ENCODE measurements at regions not wholly inside any gene's neighbourhood (a gene's known extent, or its start where the extent isn't known, plus 50 kb on each side); places are given as distances from the start of the nearest gene placed in this dataset.

DNA sequence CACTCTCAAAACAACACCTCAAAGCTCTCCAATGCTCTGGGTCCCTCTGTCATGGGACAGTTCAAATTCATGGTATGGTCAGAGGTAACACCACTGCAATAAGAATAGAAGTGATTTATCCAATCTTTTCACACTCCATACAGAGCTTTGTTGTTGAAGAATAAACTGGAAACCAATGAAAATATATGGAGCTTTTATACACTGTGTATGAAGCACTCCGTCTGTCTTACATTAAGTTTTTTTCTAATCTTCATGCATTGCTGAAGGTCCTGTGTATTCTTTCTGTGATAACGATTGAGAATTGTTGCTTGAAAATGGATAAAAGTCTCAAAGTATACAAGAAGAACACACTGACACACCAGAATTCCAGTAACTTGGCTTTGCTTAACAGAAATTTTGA, 603.7 kb upstream of the LUZP2 start:
- no peaks in the 10 kb centered on the region for H3K36me3 ChIP-seq (ENCODE audit: control insufficient read depth in 4 of 4, insufficient read depth in 4 of 4, low read length in 3 of 4)
- no peaks in the 10 kb centered on the region for H3K27me3 ChIP-seq (replicated peaks in 2 of 5; ENCODE audit: control insufficient read depth in 4 of 5, insufficient read depth in 5 of 5, low read length in 4 of 5)
- no peaks in the 10 kb centered on the region for H3K9me3 ChIP-seq (ENCODE audit: control extremely low read depth in 1 of 5, control insufficient read depth in 4 of 5, insufficient read depth in 2 of 5, low read depth in 1 of 5, low read length in 4 of 5)
- H3K27ac ChIP-seq (ENCODE audit: insufficient read depth in 1 of 2, low read depth in 1 of 2, low read length in 2 of 2, poor library complexity in 1 of 2, severe bottlenecking in 2 of 2) = no peak overlapping the region
- WGBS (ENCODE audit: insufficient coverage) = 100% methylated on average over 1 of the region's 2 CpGs
- POLR2A ChIA-PET = no interaction called here
- H3K4me3 ChIP-seq (ENCODE audit: control insufficient read depth in 1 of 7, extremely low read depth in 1 of 7, insufficient read depth in 4 of 7, low read depth in 2 of 7, low read length in 6 of 7) = no peak overlapping the region
- DNase-seq = no peak
- H3K4me1 ChIP-seq (ENCODE audit: control extremely low read depth in 1 of 4, control insufficient read depth in 4 of 4, insufficient read depth in 4 of 4, low read length in 3 of 4) = no peaks in the 10 kb centered on the region
- CTCF ChIA-PET = no interaction called here

DNA sequence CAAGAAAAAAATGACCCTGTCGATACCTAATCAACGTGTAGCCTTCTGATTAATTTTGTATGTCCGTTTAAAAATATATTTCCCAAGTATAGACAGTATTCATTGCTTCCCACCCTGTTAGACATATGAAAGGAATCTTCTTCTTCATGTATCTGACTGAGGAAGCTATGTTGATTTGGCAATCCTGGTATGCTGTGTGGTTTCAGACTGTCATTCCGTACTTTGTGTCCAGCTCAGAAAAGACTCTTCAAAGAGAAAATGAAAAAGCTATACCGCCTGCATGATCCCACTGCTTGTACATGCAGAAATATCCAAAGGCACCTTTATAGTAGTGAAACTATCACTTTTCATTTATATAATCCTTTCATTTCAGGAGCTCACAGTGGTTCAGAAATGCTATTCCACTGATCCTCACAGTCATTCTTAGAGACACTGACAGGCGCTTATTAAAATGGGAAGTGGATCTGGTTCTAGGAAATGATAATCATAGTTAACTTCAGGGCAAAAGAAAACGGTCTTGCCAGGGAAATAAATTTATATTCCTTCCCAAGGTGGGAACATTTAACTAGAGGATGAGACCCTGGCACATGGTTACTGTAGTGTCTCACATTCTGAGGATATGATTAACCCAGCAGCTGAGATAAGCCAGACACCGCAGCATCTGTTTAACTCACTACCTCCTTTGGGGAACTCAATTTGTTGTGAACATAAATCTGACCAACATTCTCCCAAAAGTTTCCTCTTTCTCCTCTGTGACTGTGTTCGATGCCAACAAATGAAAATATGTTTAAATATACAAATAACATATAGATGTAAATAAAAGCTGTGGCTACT, 599.2 kb upstream of the LUZP2 start:
- Histone ChIP-seq H3K27me3 (replicated peaks in 2 of 5; ENCODE audit: control insufficient read depth in 4 of 5, insufficient read depth in 5 of 5, low read length in 4 of 5) (no peaks in the 10 kb centered on the region), H3K4me3 (ENCODE audit: control insufficient read depth in 1 of 7, extremely low read depth in 1 of 7, insufficient read depth in 4 of 7, low read depth in 2 of 7, low read length in 6 of 7) (no peak overlapping the region), H3K9me3 (ENCODE audit: control extremely low read depth in 1 of 5, control insufficient read depth in 4 of 5, insufficient read depth in 2 of 5, low read depth in 1 of 5, low read length in 4 of 5) (no peaks in the 10 kb centered on the region), H3K27ac (ENCODE audit: insufficient read depth in 1 of 2, low read depth in 1 of 2, low read length in 2 of 2, poor library complexity in 1 of 2, severe bottlenecking in 2 of 2) (no peak overlapping the region), H3K4me1 (ENCODE audit: control extremely low read depth in 1 of 4, control insufficient read depth in 4 of 4, insufficient read depth in 4 of 4, low read length in 3 of 4) (no peaks in the 10 kb centered on the region), H3K36me3 (ENCODE audit: control insufficient read depth in 4 of 4, insufficient read depth in 4 of 4, low read length in 3 of 4) (no peaks in the 10 kb centered on the region)
- 70% methylated on average over 4 of the region's 9 CpGs for WGBS (ENCODE audit: insufficient coverage)
- CTCF ChIA-PET = no interaction called here
- POLR2A ChIA-PET = no interaction called here
- peak in 1 of 3 donors; percentile 9 for DNase-seq

DNA sequence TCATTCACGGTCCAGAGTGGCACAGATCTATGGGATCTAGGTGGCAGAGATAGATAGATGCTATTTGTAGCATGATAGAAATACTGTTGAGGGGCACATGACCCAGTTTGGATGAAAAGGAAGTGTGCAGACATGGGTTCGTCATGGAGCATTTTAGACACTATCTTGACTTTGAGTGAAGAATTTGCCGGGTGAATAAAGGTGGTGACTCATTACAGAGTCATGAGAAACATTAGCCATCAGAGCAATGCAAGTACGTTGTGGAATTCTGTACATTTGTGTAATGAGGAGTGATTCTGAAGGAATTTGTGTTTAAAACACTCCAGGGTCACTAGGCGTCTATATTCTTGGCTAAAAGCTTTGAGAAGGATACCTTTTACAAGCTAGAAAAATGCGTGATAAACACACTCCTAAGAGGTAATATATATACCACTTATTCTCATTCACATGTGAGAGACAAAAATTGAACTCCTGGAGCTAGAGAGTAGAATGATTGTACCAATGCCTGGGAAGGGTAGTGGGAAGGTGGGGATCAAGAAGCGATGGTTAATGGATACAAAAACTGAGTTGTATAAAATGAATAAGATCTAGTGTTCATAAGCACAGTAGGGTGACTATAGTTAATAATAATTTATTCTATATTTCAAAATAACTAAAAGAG, 593.7 kb upstream of the LUZP2 start:
- Histone ChIP-seq H3K4me3 (ENCODE audit: control insufficient read depth in 1 of 7, extremely low read depth in 1 of 7, insufficient read depth in 4 of 7, low read depth in 2 of 7, low read length in 6 of 7) (no peak overlapping the region), H3K27me3 (replicated peaks in 2 of 5; ENCODE audit: control insufficient read depth in 4 of 5, insufficient read depth in 5 of 5, low read length in 4 of 5) (no peaks in the 10 kb centered on the region), H3K27ac (ENCODE audit: insufficient read depth in 1 of 2, low read depth in 1 of 2, low read length in 2 of 2, poor library complexity in 1 of 2, severe bottlenecking in 2 of 2) (no peak overlapping the region), H3K4me1 (ENCODE audit: control extremely low read depth in 1 of 4, control insufficient read depth in 4 of 4, insufficient read depth in 4 of 4, low read length in 3 of 4) (no peaks in the 10 kb centered on the region), H3K9me3 (ENCODE audit: control extremely low read depth in 1 of 5, control insufficient read depth in 4 of 5, insufficient read depth in 2 of 5, low read depth in 1 of 5, low read length in 4 of 5) (no peaks in the 10 kb centered on the region), H3K36me3 (ENCODE audit: control insufficient read depth in 4 of 4, insufficient read depth in 4 of 4, low read length in 3 of 4) (no peaks in the 10 kb centered on the region)
- 95% methylated on average over 4 of the region's 7 CpGs for WGBS (ENCODE audit: insufficient coverage)
- ChIA-PET POLR2A (no interaction called here), CTCF (interaction anchor here (1.0 kb wide), 1 partner anchor 10 kb away, joined by 3 read pairs; no protein-coding TSS in a partner anchor)
- DNase-seq = no peak

DNA sequence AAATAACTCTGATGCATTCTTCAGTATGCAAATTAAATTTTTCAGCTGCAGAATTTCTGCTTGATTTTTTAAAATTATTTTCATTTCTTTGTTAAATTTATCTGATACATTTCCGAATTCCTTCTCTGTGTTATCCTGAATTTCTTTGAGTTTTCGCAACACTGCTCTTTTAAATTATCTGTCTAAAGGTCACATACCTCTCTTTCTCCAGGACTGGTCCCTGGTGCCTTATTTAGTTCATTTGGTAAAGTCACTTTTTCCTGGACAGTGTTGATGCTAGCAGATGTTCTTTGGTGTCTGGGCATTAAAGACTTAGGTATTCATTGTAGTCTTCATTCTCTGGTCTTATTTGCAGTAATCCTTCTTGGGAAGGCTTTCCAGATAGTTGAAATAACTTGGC, 577.4 kb upstream of the LUZP2 start:
- Histone ChIP-seq H3K27ac (ENCODE audit: insufficient read depth in 1 of 2, low read depth in 1 of 2, low read length in 2 of 2, poor library complexity in 1 of 2, severe bottlenecking in 2 of 2) (no peak overlapping the region), H3K27me3 (replicated peaks in 2 of 5; ENCODE audit: control insufficient read depth in 4 of 5, insufficient read depth in 5 of 5, low read length in 4 of 5) (no peaks in the 10 kb centered on the region), H3K36me3 (ENCODE audit: control insufficient read depth in 4 of 4, insufficient read depth in 4 of 4, low read length in 3 of 4) (no peaks in the 10 kb centered on the region), H3K4me3 (ENCODE audit: control insufficient read depth in 1 of 7, extremely low read depth in 1 of 7, insufficient read depth in 4 of 7, low read depth in 2 of 7, low read length in 6 of 7) (no peak overlapping the region), H3K4me1 (ENCODE audit: control extremely low read depth in 1 of 4, control insufficient read depth in 4 of 4, insufficient read depth in 4 of 4, low read length in 3 of 4) (no peaks in the 10 kb centered on the region), H3K9me3 (ENCODE audit: control extremely low read depth in 1 of 5, control insufficient read depth in 4 of 5, insufficient read depth in 2 of 5, low read depth in 1 of 5, low read length in 4 of 5) (no peaks in the 10 kb centered on the region)
- CTCF ChIA-PET = no interaction called here
- DNase-seq = no peak
- POLR2A ChIA-PET = no interaction called here
- WGBS (ENCODE audit: insufficient coverage) = 100% methylated on average over 1 of the region's 2 CpGs

DNA sequence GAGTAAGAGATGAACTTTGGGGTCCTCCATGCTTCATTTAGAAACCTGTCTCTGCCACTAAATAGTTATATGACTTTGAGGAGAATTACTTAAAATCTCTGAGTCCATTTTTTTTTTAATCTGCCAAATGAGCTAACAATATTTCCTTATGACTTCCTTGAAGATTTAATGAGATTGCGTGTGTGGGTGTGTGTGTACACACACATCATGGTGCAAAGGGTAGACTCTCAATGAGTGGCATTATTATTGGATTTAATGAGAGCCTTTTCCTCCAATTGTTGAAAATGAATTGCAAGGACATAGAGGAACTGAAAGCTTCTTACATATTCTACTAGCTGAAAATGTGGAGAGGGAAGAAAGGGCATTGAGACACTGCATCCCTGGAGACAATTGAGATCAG, 573.5 kb upstream of the LUZP2 start:
- Histone ChIP-seq H3K36me3 (ENCODE audit: control insufficient read depth in 4 of 4, insufficient read depth in 4 of 4, low read length in 3 of 4) (no peaks in the 10 kb centered on the region), H3K27ac (ENCODE audit: insufficient read depth in 1 of 2, low read depth in 1 of 2, low read length in 2 of 2, poor library complexity in 1 of 2, severe bottlenecking in 2 of 2) (no peak overlapping the region), H3K4me3 (ENCODE audit: control insufficient read depth in 1 of 7, extremely low read depth in 1 of 7, insufficient read depth in 4 of 7, low read depth in 2 of 7, low read length in 6 of 7) (no peak overlapping the region), H3K9me3 (ENCODE audit: control extremely low read depth in 1 of 5, control insufficient read depth in 4 of 5, insufficient read depth in 2 of 5, low read depth in 1 of 5, low read length in 4 of 5) (no peaks in the 10 kb centered on the region), H3K27me3 (replicated peaks in 2 of 5; ENCODE audit: control insufficient read depth in 4 of 5, insufficient read depth in 5 of 5, low read length in 4 of 5) (no peaks in the 10 kb centered on the region), H3K4me1 (ENCODE audit: control extremely low read depth in 1 of 4, control insufficient read depth in 4 of 4, insufficient read depth in 4 of 4, low read length in 3 of 4) (no peaks in the 10 kb centered on the region)
- ChIA-PET POLR2A (no interaction called here), CTCF (no interaction called here)
- WGBS (ENCODE audit: insufficient coverage) = 100% methylated on average over 1 of the region's 1 CpG
- DNase-seq = no peak

DNA sequence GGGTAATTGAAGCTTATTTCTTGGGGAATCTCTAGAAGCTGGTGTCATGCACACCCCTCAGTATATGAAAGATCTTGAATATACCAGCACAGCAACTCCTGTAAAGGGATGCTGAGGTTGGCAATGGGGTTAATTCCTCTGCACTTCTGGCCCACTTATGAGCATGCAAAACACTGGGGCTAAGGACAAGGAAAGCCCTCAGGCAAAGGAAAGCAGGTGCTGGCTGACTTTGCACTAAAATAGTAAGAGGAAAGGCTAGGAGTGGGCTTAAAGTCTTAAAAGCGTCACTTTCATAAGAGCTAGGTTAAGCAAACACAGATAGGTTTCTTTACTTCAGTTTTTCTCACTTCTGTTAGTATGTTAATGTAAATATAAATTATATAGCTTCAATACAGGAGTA, 572.6 kb upstream of the LUZP2 start:
- no peak overlapping the region for H3K27ac ChIP-seq (ENCODE audit: insufficient read depth in 1 of 2, low read depth in 1 of 2, low read length in 2 of 2, poor library complexity in 1 of 2, severe bottlenecking in 2 of 2)
- WGBS (ENCODE audit: insufficient coverage) = no CpG with 5 or more reads among the region's 1 CpG
- H3K36me3 ChIP-seq (ENCODE audit: control insufficient read depth in 4 of 4, insufficient read depth in 4 of 4, low read length in 3 of 4) = no peaks in the 10 kb centered on the region
- no peaks in the 10 kb centered on the region for H3K9me3 ChIP-seq (ENCODE audit: control extremely low read depth in 1 of 5, control insufficient read depth in 4 of 5, insufficient read depth in 2 of 5, low read depth in 1 of 5, low read length in 4 of 5)
- POLR2A ChIA-PET = no interaction called here
- H3K27me3 ChIP-seq (replicated peaks in 2 of 5; ENCODE audit: control insufficient read depth in 4 of 5, insufficient read depth in 5 of 5, low read length in 4 of 5) = no peaks in the 10 kb centered on the region
- no peak overlapping the region for H3K4me3 ChIP-seq (ENCODE audit: control insufficient read depth in 1 of 7, extremely low read depth in 1 of 7, insufficient read depth in 4 of 7, low read depth in 2 of 7, low read length in 6 of 7)
- CTCF ChIA-PET = no interaction called here
- H3K4me1 ChIP-seq (ENCODE audit: control extremely low read depth in 1 of 4, control insufficient read depth in 4 of 4, insufficient read depth in 4 of 4, low read length in 3 of 4) = no peaks in the 10 kb centered on the region
- no peak for DNase-seq

DNA sequence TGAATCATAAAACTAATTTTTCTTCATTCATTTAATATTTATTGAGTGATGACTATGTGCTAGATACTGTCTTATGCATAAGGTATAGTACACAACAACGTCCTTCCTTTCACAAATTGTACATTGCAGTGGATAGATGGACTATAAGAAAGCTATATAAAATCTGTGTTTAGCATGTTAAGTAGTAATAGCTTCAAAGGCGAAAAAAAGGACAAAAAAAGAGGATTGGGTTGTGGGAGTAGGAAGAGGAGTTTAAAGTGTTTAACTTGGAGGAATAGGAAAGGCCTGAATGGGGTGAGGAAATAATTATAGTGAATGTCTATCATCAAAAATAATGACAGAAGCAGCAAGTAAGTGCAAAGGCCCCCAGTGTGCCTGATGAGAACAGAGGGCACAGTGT, 565.4 kb upstream of the LUZP2 start:
- peaks cover 4 to 14% (median 5%) of the 10 kb centered on the region in 4 experiments for H3K4me1 ChIP-seq (ENCODE audit: control extremely low read depth in 1 of 4, control insufficient read depth in 4 of 4, insufficient read depth in 4 of 4, low read length in 3 of 4)
- H3K4me3 ChIP-seq (ENCODE audit: control insufficient read depth in 1 of 7, extremely low read depth in 1 of 7, insufficient read depth in 4 of 7, low read depth in 2 of 7, low read length in 6 of 7) = no peak overlapping the region
- DNase-seq = no peak
- ChIA-PET POLR2A (no interaction called here), CTCF (no interaction called here)
- H3K9me3 ChIP-seq (ENCODE audit: control extremely low read depth in 1 of 5, control insufficient read depth in 4 of 5, insufficient read depth in 2 of 5, low read depth in 1 of 5, low read length in 4 of 5) = no peaks in the 10 kb centered on the region
- H3K36me3 ChIP-seq (ENCODE audit: control insufficient read depth in 4 of 4, insufficient read depth in 4 of 4, low read length in 3 of 4) = no peaks in the 10 kb centered on the region
- H3K27ac ChIP-seq (ENCODE audit: insufficient read depth in 1 of 2, low read depth in 1 of 2, low read length in 2 of 2, poor library complexity in 1 of 2, severe bottlenecking in 2 of 2) = no peak overlapping the region
- H3K27me3 ChIP-seq (replicated peaks in 2 of 5; ENCODE audit: control insufficient read depth in 4 of 5, insufficient read depth in 5 of 5, low read length in 4 of 5) = no peaks in the 10 kb centered on the region
- no CpG with 5 or more reads among the region's 2 CpGs for WGBS (ENCODE audit: insufficient coverage)
